IMR-90 (cell line): ENCODE measurements at regions not wholly inside any gene's neighbourhood (a gene's known extent, or its start where the extent isn't known, plus 50 kb on each side); places are given as distances from the start of the nearest gene placed in this dataset.

Source experiments
- ATAC-seq: fragments of 200-7000 bp; cut with Tn5 transposase; 2 replicates; pipeline ENCODE4 v1.9.1; 2020; ENCODE audit warnings: low read depth, mild to moderate bottlenecking, moderate library complexity
- BruUV-seq: library from RNA; stranded (reverse); fragments of 400-500 nt; replicated peaks from 2 replicates; lab custom pipeline; 2021; lab: Mats Ljungman, UMichigan
- CTCF ChIA-PET: fragments of 300-600 bp; formaldehyde crosslinking; extraction: SDS; loops from one replicate; lab custom pipeline; 2021; ENCODE audit warnings: antibody characterized with exemption; lab: Yijun Ruan, JAX
- POLR2A ChIA-PET: fragments of 300-600 bp; sonication (Branson Sonifier 250); formaldehyde crosslinking; loops from one replicate; lab custom pipeline; 2022; ENCODE audit warnings: antibody characterized with exemption; ENCODE audit not compliant: unreplicated experiment; lab: Charles Lee
- DNase-seq: peaks from one replicate; pipeline ENCODE4 v3.0.0; 2013
- H2AFZ ChIP-seq: replicated peaks from 2 replicates; pipeline ENCODE3; 2013; ENCODE audit warnings: low read length, mild to moderate bottlenecking; ENCODE audit not compliant: poor library complexity
- H2AK5ac ChIP-seq: 2 replicates; pipeline ENCODE4 v1.6.1; 2013; ENCODE audit warnings: low read depth, low read length, inconsistent platforms
- H2AK9ac ChIP-seq: replicated peaks from 2 replicates; pipeline ENCODE3; 2013; ENCODE audit warnings: mild to moderate bottlenecking, low read depth, low read length, moderate library complexity; ENCODE audit not compliant: poor library complexity
- H2BK120ac ChIP-seq: 2 replicates; pipeline ENCODE4 v1.6.1; 2013; ENCODE audit warnings: low read depth, low read length, inconsistent platforms
- H2BK15ac ChIP-seq: 3 replicates; pipeline ENCODE4 v1.6.1; 2013; ENCODE audit warnings: low read depth, low read length, inconsistent platforms
- H2BK20ac ChIP-seq: 2 replicates; pipeline ENCODE4 v1.6.1; 2013; ENCODE audit warnings: low read depth, mild to moderate bottlenecking, inconsistent platforms, low read length, moderate library complexity
- H2BK5ac ChIP-seq: 2 replicates; pipeline ENCODE4 v1.6.1; 2013; ENCODE audit warnings: mild to moderate bottlenecking, low read depth, low read length, inconsistent platforms; ENCODE audit not compliant: poor library complexity, severe bottlenecking
- H3K14ac ChIP-seq: replicated peaks from 2 replicates; pipeline ENCODE4 v1.6.1; 2013; ENCODE audit warnings: low read depth, low read length, inconsistent platforms
- H3K18ac ChIP-seq: 2 replicates; pipeline ENCODE4 v1.6.1; 2013; ENCODE audit warnings: low read depth, low read length, control low read depth
- H3K23ac ChIP-seq: 2 replicates; pipeline ENCODE4 v1.6.1; 2013; ENCODE audit warnings: low read depth, low read length, inconsistent platforms
- H3K27ac ChIP-seq: 2 replicates; pipeline ENCODE4 v1.5.1; 2013; ENCODE audit warnings: mild to moderate bottlenecking, control low read depth, low read length; ENCODE audit not compliant: insufficient read depth
- H3K27me3 ChIP-seq: 2 replicates; pipeline ENCODE4 v1.6.1; 2013; ENCODE audit warnings: low read length; ENCODE audit not compliant: control insufficient read depth, insufficient read depth
- H3K36me3 ChIP-seq: 2 replicates; pipeline ENCODE4 v1.6.1; 2013; ENCODE audit warnings: low read length, mixed read lengths; ENCODE audit not compliant: control insufficient read depth, insufficient read depth
- H3K4ac ChIP-seq: 2 replicates; pipeline ENCODE4 v1.6.1; 2013; ENCODE audit warnings: low read depth, low read length, inconsistent platforms
- H3K4me1 ChIP-seq: 2 replicates; pipeline ENCODE4 v1.6.1; 2013; ENCODE audit warnings: low read length, mixed read lengths; ENCODE audit not compliant: control insufficient read depth, insufficient read depth
- H3K4me2 ChIP-seq: 2 replicates; pipeline ENCODE4 v1.6.1; 2013; ENCODE audit warnings: low read depth, mild to moderate bottlenecking, control low read depth, low read length, moderate library complexity
- H3K4me3 ChIP-seq: 2 replicates; pipeline ENCODE4 v1.5.1; 2013; ENCODE audit warnings: low read depth, mild to moderate bottlenecking, control low read depth, low read length, moderate library complexity; ENCODE audit not compliant: insufficient read depth
- H3K56ac ChIP-seq: 2 replicates; pipeline ENCODE4 v1.6.1; 2013; ENCODE audit warnings: low read length, inconsistent platforms; ENCODE audit not compliant: insufficient read depth; ENCODE audit errors: extremely low read depth
- H3K79me1 ChIP-seq, 2 experiments: 2 replicates each; pipeline ENCODE4 v1.6.1; 2013; ENCODE audit warnings: low read length in 2 of 2, inconsistent platforms in 1 of 2, low read depth in 1 of 2
- H3K9ac ChIP-seq: 2 replicates; pipeline ENCODE4 v1.6.1; 2013; ENCODE audit warnings: low read depth, low read length, control low read depth
- H3K9me1 ChIP-seq: 2 replicates; pipeline ENCODE4 v1.6.1; 2013; ENCODE audit warnings: low read length, inconsistent platforms; ENCODE audit not compliant: insufficient read depth
- H3K9me3 ChIP-seq: 2 replicates; pipeline ENCODE4 v1.6.1; 2013; ENCODE audit warnings: low read length; ENCODE audit not compliant: control insufficient read depth, insufficient read depth
- H4K20me1 ChIP-seq: 2 replicates; pipeline ENCODE4 v1.6.1; 2013; ENCODE audit warnings: low read length, inconsistent platforms; ENCODE audit not compliant: insufficient read depth
- H4K5ac ChIP-seq: 2 replicates; pipeline ENCODE4 v1.6.1; 2013; ENCODE audit warnings: mild to moderate bottlenecking, low read depth, low read length, control low read depth
- H4K8ac ChIP-seq, 2 experiments: 2 replicates each; pipeline ENCODE4 v1.6.1; 2013; ENCODE audit warnings: low read depth in 2 of 2, low read length in 2 of 2, control low read depth in 1 of 2, inconsistent platforms in 1 of 2
- H4K91ac ChIP-seq: 2 replicates; pipeline ENCODE4 v1.6.1; 2013; ENCODE audit warnings: low read depth, low read length, inconsistent platforms; ENCODE audit not compliant: insufficient read depth
- BHLHE40 ChIP-seq: fragments of 150-350 bp; IDR thresholded peaks from 2 replicates; pipeline ENCODE4 v1.6.1; 2016; ENCODE audit warnings: mild to moderate bottlenecking, low read depth, low read length
- FOS ChIP-seq: fragments of 150-350 bp; IDR thresholded peaks from 2 replicates; pipeline ENCODE4 v1.6.1; 2016; ENCODE audit warnings: low read depth, low read length
- MAFK ChIP-seq: IDR thresholded peaks from 2 replicates; pipeline ENCODE4 v1.6.1; 2012; ENCODE audit warnings: low read depth, low read length, improper control_type of control experiment
- MAZ ChIP-seq: IDR thresholded peaks from 2 replicates; pipeline ENCODE4 v1.6.1; 2012; ENCODE audit warnings: low read depth, mild to moderate bottlenecking, low read length, improper control_type of control experiment, moderate library complexity, borderline replicate concordance
- MXI1 ChIP-seq: IDR thresholded peaks from 2 replicates; pipeline ENCODE4 v1.6.1; 2012; ENCODE audit warnings: low read depth, mild to moderate bottlenecking, low read length, moderate library complexity, borderline replicate concordance
- NFE2L2 ChIP-seq: fragments of 150-350 bp; IDR thresholded peaks from 2 replicates; pipeline ENCODE4 v1.6.1; 2016; ENCODE audit warnings: low read depth, mild to moderate bottlenecking, low read length
- RFX5 ChIP-seq: IDR thresholded peaks from 2 replicates; pipeline ENCODE4 v1.8.0; 2012; ENCODE audit warnings: low read depth, mild to moderate bottlenecking, low read length, moderate library complexity
- WGBS, 2 experiments: methylation state at CpG; one replicate each; pipeline versions ENCODE4 v1.1.5 to v1.1.7; 2013; ENCODE audit warnings: missing lambda C conversion rate in 2 of 2; ENCODE audit not compliant: insufficient read length in 1 of 2; ENCODE audit errors: extremely low coverage in 2 of 2; 5-methylcytosine and 5-hydroxymethylcytosine counted together
- dilution Hi-C: fragments of 300-500 bp; cut with HindIII; formaldehyde crosslinking; loops from one replicate; pipeline ENCODE4 v1.14.3; 2018; ENCODE audit warnings: low sequenced_read_pairs; ENCODE audit not compliant: unreplicated experiment
- in situ Hi-C: fragments of 300-500 bp; cut with MboI; formaldehyde crosslinking; loops from 3 replicates; pipeline ENCODE4 v1.14.3; 2019; ENCODE audit warnings: low sequenced_read_pairs, inconsistent platforms, mixed read lengths
- intact Hi-C: fragments of 100-400 bp; cut with micrococcal nuclease; formaldehyde crosslinking; loops from 2 replicates; pipeline ENCODE4 v1.10.0; 2022
- TF ChIP-seq, protein P1 (sequence below): fragments of 150-350 bp; IDR thresholded peaks from 2 replicates; pipeline ENCODE4 v1.6.1; 2016; ENCODE audit warnings: low read depth, mild to moderate bottlenecking, low read length, moderate library complexity, borderline replicate concordance
- TF ChIP-seq, protein P2 (sequence below): conservative IDR thresholded peaks from 2 replicates; pipeline ENCODE4 v1.5.1; 2012; ENCODE audit warnings: mild to moderate bottlenecking, low read depth, low read length, improper control_type of control experiment

DNA sequence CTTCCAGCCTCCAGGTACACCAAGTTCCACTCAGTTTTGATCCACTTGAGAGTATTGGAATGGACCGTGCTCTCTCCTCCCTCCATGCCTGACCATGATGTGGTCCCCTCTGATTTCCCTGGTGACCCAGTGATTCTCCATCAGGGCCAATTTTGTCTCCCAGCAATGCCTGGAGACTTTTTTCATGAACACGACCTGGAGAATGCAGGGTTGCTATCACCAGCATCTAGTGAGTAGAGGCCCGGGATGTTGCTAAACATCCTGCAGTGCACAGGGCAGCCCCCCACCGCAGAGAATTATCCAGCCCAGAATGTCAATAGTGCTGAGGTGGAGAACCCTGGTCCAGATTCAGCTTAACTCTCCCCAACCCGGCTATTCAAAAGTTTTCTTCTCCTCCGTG lies 134.0 kb upstream of the RREB1 start:
- POLR2A ChIA-PET, result no interaction called here
- H3K4me1 ChIP-seq, result no peaks in the 10 kb centered on the region
- H3K23ac ChIP-seq, result no peak overlapping the region
- H3K56ac ChIP-seq, result no peak overlapping the region
- intact Hi-C loops (no loop called here), dilution Hi-C loops (no loop called here), in situ Hi-C loops (no loop called here)
- H2BK120ac ChIP-seq, result no peak overlapping the region
- no peak overlapping the region for H2AK9ac ChIP-seq
- H3K18ac ChIP-seq, result no peak overlapping the region
- H3K4me3 ChIP-seq, result no peak overlapping the region
- ATAC-seq (no peak), DNase-seq (no peak)
- no peak overlapping the region for H3K4ac ChIP-seq
- no peaks in the 10 kb centered on the region for H3K9me3 ChIP-seq
- H4K5ac ChIP-seq, result no peak overlapping the region
- no peaks in the 10 kb centered on the region for H4K20me1 ChIP-seq
- TF ChIP-seq MXI1 (no peak), RFX5 (no peak), FOS (no peak), BHLHE40 (no peak), MAFK (no peak), MAZ (no peak), NFE2L2 (no peak)
- TF ChIP-seq, protein P1, sequence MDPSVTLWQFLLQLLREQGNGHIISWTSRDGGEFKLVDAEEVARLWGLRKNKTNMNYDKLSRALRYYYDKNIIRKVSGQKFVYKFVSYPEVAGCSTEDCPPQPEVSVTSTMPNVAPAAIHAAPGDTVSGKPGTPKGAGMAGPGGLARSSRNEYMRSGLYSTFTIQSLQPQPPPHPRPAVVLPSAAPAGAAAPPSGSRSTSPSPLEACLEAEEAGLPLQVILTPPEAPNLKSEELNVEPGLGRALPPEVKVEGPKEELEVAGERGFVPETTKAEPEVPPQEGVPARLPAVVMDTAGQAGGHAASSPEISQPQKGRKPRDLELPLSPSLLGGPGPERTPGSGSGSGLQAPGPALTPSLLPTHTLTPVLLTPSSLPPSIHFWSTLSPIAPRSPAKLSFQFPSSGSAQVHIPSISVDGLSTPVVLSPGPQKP, result no peak
- TF ChIP-seq, protein P2, sequence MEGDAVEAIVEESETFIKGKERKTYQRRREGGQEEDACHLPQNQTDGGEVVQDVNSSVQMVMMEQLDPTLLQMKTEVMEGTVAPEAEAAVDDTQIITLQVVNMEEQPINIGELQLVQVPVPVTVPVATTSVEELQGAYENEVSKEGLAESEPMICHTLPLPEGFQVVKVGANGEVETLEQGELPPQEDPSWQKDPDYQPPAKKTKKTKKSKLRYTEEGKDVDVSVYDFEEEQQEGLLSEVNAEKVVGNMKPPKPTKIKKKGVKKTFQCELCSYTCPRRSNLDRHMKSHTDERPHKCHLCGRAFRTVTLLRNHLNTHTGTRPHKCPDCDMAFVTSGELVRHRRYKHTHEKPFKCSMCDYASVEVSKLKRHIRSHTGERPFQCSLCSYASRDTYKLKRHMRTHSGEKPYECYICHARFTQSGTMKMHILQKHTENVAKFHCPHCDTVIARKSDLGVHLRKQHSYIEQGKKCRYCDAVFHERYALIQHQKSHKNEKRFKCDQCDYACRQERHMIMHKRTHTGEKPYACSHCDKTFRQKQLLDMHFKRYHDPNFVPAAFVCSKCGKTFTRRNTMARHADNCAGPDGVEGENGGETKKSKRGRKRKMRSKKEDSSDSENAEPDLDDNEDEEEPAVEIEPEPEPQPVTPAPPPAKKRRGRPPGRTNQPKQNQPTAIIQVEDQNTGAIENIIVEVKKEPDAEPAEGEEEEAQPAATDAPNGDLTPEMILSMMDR, result no peak
- no TSS peak for BruUV-seq
- no peak overlapping the region for H4K8ac ChIP-seq
- H2BK5ac ChIP-seq, result no peak overlapping the region
- no peak overlapping the region for H4K91ac ChIP-seq
- no peaks in the 10 kb centered on the region for H3K79me1 ChIP-seq
- H3K27ac ChIP-seq, result no peak overlapping the region
- H3K9me1 ChIP-seq, result no peaks in the 10 kb centered on the region
- peaks cover 10% of the 10 kb centered on the region for H3K27me3 ChIP-seq
- 100% methylated on average over 1 of the region's 6 CpGs; no CpG with 5 or more reads in 1 of the 2 experiments for WGBS, 2 experiments
- no peak overlapping the region for H3K14ac ChIP-seq
- no peak overlapping the region for H2AFZ ChIP-seq
- H3K9ac ChIP-seq, result no peak overlapping the region
- no peak overlapping the region for H2BK20ac ChIP-seq
- no peak overlapping the region for H2AK5ac ChIP-seq
- no peak overlapping the region for H3K4me2 ChIP-seq
- H3K36me3 ChIP-seq, result no peaks in the 10 kb centered on the region
- CTCF ChIA-PET, result no interaction called here
- H2BK15ac ChIP-seq, result no peak overlapping the region
